SU-DHL-6 (cell line): ENCODE measurements at regions not wholly inside any gene's neighbourhood (a gene's known extent, or its start where the extent isn't known, plus 50 kb on each side); places are given as distances from the start of the nearest gene placed in this dataset.

Experiments used
- CTCF ChIP-seq: fragments of 200-600 bp; sonication (generic); IDR thresholded peaks from one replicate; pipeline ENCODE4 v1.5.1; 2017; ENCODE audit warnings: antibody characterized with exemption, mild to moderate bottlenecking, low read length, moderate library complexity; ENCODE audit not compliant: insufficient read depth, poor library complexity, severe bottlenecking
- EZH2phosphoT487 ChIP-seq: fragments of 200-600 bp; sonication (generic), shearing (Covaris generic); conservative IDR thresholded peaks from 2 replicates; pipeline ENCODE4 v1.6.1; 2018; ENCODE audit warnings: mild to moderate bottlenecking, antibody characterized with exemption, low read length, moderate library complexity, mixed read lengths

DNA sequence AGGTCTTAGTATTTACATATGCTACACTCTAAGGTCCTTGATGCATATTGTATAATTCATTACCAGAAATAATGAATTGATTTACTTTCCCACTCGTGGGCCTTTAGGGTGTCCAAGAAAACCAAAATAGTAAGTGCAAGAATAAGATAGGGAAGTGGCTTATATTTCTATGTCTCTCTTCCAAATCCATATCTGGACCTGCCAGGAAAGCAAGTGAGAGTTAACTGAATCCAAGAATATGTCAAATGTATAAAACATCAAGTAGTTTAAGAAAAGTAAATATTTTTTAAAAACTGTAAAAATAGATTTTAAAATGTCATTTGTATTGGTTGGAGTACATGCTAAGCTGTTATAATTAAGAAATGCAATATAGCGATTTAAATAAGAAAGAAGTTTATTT is 1072.1 kb downstream of the OTOL1 start:
- TF ChIP-seq CTCF: no peak
- no peak for TF ChIP-seq EZH2phosphoT487
